ENCODE measurements at regions not wholly inside any gene's neighbourhood (a gene's known extent, or its start where the extent isn't known, plus 50 kb on each side); places are given as distances from the start of the nearest gene placed in this dataset.

DNA sequence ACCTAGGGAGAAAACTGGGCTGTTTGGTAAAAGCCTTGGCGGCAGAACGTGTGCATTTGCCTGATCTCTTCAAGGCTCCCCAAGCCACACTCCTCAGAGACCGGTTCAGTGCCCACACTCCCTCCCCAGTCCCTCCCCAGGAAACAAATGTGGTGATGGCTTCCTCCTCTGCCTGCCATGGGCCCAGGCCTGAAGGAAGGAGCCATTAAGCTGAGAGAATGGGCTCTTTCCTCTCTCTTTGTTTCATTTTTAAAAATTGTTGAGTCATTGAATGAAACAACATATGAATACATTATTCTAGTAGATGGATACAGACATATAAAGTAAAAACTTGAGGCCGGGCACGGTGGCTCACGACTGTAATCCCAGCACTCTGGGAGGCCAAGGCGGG, 50.6 kb upstream of the YWHAQ start:
- DNase-seq = no peak

DNA sequence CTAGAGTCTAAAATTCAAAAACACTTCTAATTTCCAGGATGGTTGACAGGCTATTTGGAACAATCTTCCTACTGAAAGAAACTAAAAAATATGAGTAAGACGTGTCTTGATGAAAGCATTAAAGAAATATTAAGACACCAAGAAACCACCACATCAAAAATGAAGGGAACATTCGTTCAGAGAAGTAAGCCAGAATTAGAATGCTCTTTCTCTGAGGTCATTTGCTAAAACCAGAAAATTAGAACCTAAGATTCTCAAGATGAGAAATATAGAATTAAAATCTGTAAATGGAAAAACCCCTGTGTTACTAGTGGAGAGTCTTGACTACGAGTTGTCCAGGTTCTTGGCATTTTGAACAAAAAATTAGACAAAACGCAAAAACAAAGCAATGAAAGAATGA, 54.8 kb upstream of the YWHAQ start:
- no peak for DNase-seq

DNA sequence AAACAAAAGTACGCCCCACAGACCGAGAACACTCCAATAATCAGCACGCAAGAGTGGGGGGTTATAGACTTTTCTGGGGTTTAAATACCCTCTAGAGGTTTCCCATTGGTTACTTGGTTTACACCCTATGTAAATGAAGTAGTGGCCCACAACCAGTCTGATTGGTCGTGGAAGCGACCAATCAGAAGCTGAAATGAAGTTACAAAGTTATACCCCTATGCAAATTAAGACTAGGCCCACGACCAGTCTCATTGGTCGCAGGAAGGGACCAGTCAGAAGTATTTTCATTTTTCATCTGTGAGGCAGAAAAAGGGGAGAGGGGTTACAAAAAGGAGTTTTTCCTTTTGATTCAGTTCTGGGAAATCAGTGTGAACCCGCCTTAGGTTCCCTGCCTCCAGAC, 55.3 kb upstream of the YWHAQ start:
- DNase-seq = no peak

DNA sequence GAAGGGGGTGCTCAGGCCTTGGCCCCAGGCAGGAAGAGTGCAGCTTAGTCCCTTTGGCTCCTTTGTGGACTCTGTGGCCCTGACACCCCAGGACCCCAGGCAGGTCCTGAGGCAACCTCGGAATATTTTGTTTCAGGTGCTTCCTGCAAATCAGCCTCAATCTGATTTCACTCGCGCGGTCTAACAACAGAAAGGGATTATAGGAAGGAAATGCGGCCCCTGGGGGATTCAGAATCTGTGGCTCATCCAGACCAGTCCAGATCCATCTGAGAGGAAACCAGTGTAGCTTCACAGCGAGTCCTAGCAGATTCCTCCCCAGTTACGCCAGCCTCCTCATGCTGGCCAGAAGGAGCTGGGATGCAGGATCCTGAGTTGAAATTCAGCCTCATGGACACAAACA, 59.5 kb upstream of the YWHAQ start:
- no peak for DNase-seq

DNA sequence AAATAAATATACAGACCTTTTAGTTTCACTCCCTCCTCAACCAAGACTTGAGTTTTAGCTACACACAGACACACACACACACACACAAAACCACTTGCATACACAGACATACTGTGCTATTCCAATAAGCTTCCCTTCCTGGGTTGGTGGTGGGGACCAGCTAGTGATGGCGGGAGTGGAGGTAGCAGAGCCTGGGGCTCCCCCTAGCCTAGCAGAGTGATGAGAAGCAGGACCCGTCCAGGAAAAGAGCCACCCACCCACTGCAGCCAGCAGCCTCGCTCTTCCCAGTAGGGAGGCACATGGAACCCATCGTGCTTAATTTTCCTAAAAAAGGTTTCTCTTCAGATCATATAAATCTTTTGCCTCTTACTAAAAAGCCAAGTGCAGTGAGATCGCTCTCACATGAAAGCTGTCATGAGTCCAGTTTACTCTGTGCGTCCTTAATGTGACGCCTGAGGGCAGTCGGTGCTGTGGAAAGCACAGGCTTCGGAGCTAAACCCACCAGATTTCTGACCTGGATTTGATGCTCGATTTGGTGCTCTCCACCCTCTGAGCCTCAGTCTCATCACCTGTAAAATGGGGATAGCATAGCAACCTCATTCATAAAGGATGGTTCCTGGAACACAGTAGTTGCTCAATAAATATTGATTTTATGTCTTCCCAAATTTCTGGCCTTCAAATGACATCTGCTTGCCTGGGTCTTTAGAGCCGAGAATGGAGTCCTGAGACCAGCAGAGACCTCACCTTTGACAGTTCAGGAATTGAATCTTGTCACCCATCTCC, 60.1 kb upstream of the YWHAQ start:
- DNase-seq = no peak

DNA sequence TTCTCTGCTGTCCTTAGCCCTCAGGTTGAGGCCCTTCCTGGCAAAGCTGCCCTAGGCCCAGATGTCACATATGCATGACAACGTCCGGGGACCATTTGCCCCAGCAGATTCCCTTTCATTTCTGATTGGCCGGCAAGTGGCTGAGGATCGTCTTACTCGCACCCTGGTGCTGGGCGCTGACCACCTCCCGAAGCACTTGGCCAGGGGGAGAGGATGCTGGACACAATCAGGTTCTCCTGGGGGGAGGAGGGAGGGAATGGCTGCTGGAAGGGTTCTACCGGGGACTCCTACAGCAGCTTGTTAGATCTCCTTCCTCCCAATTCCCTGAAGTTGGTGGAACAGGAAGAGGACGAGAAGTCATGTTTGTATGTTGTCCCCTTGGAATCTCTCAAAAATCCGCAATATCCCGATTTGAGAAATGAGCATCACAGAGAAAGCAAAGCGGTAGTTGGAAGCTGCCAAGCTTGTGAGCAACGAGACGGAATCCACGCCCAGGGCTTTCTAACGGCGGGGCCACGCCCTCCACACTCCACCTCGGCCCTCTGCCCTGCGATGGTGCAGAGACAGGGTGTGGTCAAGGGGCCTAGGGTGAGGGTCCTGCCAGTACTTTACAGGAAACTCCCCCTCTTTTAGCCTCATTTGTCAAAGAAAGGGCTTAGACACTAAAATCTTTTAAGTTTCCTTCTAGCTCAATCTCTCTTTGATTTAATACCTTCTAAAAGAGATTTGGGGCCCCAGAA, 61.8 kb upstream of the YWHAQ start:
- no peak for DNase-seq

DNA sequence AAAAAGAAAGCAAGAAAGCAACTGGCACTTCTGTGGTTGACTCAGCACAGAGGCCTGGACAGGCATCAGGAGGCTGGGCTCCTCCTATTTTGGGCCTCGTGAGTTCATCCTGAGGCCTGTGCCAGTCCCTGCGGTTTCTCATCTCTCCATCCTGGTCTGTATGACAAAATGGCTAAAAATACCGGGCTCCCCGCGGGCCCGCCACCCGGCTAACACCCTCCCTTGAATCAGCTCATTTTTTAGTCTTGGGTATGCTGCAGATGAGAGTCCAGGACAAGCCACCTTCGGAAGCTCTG, 62.3 kb upstream of the YWHAQ start:
- DNase-seq = peak; percentile 27

DNA sequence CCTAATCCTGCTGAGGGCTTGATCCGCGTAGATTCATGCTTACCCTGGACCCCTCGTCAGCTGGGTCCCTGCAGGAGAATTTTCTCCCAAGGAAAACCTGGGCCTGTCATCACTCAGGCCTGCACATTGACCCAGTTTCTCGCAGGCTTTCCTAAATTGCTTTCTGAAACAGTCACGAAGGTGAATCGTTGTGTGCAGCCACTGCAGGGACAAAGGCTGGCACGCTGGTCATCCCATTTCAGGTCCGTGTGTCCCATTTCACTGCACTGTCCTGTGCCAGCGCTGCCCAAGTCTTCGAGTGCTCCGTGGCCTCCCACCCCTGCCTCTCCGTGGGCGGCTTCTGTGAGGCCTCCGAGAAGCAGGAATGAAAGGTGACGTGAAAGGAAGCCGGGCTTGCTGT, 62.8 kb upstream of the YWHAQ start:
- no peak for DNase-seq

DNA sequence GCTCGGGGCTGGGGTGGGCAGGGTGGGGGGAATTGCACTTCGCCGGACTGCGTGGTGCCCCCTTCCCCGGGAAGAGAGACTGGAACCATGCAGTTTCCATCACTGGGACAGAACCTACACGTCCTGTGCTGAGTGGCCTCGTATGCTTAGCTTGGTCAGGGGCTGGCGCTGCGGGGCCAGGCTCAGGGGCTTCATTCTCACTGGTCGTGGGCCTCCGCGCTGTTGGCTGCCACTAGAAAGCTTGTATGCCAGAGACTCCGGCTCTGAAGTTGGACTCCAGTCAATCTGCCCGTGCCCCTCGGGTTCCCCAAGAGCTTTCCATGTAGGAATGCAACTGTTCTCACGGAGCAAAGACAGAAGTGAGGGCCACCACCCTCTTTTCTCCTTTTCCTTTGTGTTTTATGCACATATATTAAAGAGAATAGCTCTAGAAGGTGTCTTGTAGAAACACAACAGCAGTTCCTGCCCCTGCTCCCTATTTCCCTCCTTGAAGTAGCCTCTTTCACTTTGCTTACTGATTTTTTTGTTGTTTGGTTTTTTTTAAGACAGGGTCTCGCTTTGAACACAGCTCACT, 64.0 kb upstream of the YWHAQ start:
- no peak for DNase-seq

DNA sequence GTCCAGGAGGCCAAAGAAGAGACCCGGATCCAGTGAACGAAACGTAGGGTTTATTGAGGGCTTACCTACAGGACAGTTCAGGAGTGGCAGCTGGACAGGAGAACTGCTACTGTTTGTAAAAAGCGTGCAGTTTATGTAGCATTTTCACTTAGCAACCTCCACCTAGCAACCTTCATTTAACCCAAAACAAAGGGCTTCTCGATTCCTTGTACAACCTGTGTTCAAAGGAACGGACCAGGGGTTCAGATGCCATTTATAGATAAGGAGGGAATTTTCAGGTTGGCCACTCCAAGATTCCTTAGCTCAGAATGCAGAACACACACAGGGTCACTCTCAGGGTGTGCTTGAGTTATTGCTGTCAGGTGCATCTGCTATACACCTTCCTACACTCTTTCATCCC, 65.1 kb upstream of the YWHAQ start:
- DNase-seq = no peak

DNA sequence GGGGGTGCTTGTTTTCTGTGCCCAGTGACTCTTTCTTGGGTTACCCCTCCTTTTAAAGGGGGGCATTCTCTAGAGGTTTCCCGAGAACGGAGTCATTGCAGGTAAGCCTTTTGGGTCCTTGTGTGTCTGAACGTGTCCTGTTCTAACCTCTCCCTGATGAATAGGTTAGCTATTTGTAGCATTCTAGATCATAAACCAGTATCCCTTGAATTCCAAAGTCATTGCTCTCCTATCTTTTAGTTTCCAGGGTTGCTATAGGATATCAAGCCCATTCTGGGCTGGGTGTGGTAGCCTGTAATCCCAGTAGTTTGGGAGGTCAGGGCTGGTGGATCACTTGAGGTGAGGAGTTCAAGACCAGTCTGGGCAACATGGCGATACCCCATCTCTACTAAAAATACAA, 65.9 kb upstream of the YWHAQ start:
- DNase-seq = no peak

DNA sequence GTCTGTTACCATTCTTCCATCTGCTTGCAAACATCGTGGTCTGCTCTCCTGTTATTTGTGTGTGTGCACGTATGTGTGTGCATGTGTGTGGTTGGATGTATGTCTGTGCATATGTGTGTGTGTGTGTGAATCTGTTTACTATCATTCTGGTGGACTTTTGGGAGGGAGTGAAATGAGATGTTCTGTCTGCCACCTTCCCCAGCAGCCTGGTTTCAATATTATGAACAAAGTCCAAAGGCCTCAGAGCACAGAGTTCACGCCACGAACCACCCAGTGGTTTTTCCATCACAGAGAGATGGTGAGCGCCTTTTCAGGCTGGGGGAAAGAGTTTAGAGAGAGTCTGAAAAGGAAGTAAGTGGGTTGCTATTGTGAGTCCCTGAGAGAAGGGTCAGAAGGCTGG, 67.1 kb upstream of the YWHAQ start:
- no peak for DNase-seq

DNA sequence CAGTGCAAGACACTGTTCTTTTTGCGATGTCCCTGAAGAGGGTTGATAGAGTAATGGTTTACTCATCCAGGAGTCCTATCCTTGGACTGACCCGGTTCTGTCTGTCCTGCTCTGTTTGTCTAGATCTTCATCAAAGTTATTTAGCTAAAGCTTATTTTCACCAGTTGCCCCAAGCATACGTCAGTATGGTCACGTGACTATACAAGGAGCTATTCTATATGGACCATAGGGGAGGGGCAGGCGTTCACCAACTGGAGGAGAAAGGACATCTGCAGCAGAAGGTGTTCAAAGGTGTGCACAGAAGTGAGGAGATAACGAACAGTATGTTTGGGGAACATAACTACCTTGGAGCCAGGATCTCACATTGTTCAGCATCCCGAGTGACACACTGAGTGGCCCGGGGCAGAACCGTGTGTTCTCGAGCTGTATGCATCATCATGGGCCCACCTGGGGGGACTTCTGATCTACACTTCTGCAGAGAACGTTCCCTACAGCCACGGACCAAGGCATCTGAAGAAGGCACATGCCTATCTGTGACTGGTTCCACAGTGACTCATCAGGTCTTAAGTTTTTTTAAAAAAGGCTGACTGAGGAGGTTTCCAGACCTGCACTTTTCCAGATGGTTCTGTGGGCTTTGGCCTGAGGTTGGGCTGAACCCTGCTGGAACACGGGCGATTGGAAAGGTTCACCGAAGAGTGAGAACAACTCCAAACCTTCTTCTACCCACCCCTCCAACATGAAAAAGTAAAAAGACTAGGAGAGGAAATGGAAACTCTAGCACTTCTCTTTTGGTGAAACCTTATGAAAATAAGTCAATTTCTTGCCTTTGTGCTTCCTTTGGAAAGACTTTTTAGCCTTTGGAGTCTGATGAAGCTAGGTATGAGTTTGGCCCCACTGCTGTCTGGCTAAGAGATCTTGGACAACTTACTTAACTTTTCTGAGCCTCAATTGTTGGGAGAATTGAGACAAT, 68.6 kb upstream of the YWHAQ start:
- peak; percentile 71 for DNase-seq

DNA sequence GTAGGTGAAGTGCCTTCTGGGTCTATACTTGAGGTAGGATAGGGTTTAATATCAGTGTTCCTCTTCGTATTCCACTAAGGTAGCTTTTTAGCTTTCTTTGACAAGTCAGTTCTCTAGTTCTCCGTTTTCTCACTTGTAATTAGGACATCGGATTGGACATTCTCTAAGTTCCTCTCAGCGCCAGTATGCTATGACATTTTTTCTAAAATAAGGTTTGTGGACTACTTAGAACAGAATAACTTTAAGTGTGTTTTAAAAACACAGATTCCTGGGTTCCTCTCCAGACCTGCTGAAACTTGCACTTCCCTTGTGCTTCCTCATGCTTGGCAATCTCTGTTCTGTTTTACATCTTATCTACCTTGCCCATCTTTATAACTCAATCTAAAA, 69.3 kb upstream of the YWHAQ start:
- no peak for DNase-seq

DNA sequence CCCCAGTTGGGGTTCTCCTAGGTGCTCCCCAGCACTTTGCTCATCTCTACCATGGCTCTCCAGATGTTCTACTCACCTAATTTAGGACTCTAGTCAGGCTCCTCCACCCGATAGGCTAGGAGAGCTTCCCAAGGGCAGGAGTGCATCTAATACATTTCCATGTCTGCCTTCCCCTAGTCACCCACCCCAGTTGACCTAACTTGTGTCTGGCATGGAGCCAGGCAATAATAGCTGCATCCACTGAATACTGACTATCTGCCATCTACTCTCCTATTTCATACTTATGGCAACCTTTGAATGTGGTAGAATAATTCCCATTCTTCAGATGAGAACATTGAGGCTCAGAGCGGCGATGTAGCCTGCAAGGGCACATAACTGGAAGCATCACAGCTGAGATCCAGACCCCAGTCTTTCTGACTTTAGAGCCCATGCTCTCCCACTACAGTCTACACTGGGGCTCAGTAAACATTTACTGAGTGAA, 71.8 kb upstream of the YWHAQ start:
- DNase-seq = no peak

DNA sequence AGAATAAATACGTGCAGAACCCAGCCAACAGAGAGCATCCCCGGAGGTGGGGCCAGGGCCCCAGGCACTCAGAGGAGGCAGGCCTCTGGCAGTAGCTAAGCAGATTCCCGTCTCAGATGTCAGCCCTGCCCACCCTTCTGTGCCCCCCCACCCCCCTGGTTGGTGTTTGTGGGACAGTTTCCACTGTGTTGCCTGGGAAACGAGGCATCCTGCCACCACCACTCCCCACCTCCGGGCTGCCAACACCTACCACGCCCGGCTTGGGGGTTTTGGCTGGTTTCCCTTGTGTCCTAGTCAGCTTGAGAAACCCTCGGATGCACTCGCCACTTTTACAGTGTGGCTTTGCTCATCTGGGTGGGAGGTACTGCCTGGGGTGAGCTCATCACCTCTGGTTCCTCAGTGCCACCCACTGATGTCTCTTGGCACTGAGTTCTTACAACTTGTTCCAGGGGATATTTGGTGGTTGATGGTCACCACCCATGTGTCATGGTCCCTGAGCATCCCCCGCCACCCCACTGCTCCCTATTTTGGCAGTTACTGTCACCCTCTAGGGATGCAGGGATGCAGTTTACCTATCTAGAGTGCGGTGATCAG, 72.4 kb upstream of the YWHAQ start:
- DNase-seq = peak; percentile 79

DNA sequence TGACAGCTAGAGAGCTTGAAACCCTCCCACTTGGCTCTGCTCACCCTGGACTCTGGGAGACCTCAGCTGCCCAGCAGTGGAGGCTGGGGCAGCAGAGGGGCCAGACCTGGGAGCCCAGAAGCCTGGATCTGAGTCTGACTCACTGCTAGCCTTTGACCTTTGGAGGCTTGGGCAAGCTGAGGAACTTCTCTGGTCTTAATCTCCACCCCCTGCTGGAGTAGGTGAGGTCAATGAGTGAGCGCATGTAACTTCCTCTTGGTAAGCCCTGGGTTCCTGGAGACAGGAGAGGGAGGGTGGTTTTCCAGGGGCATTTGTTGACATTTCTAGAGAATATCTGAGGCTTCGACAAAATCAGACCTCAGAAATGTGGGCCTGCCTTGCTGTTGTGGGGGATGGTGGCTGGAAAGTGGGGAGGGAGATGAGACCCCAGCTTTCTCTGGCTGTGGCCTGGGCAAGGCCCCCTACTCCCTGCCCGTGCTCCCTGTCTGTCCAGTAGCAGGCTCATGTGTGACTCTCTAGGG, 73.0 kb upstream of the YWHAQ start:
- peak; percentile 94 for DNase-seq

DNA sequence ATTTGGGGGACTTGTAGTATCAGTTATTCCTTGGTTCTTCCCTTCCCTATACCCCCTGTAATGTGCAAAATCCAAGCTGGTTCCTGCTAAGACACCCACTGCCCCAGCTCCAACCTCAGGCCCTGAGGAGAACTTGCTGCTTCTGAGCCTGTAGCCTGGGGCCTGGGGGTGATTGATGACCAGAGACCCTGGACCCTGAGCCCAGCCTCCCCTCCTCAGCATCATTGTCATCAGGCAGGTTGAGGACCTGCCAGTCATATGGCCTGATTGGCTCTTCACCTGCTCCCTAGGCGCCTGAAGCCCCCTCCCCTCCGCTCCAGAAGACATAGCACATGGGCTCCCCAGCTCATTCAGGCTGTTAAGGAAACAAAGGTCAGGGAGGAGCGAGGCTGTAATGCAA, 73.8 kb upstream of the YWHAQ start:
- no peak for DNase-seq

DNA sequence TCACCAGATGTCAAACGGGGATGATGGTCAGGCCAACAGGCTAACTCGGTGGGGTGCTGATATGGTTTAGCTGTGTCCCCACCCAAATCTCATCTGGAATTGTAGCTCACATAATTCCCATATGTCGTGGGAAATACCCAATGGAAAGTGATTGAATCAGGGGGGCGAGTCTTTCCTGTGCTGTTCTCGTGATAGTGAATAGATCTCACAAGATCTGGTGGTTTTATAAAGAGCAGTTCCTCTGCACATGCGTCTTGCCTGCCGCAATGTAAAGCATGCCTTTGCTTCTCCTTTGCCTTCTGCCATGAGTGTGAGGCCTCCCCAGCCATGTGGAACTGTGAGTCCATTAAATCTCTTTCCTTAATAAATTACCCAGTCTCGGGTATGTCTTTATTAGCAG, 74.4 kb upstream of the YWHAQ start:
- DNase-seq = no peak

DNA sequence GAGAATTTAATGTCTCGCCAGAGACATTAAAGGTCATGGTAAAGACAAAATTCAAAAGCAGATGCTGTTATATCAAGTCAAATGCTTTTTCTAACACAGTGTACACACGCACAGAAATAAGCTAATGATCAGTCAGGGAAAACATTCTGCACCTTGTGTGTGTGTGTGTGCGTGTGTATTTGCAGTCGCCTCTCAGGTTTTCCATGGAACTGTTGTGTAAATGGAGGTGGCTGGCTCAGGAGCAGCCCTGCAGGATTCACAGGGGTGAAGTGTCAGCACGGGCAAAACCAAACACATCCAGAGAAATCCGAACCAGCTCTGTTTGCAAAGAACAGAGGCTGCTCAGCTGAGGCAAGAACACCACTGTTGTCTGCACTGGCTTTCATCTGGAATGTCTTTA, 76.2 kb upstream of the YWHAQ start:
- DNase-seq = no peak

DNA sequence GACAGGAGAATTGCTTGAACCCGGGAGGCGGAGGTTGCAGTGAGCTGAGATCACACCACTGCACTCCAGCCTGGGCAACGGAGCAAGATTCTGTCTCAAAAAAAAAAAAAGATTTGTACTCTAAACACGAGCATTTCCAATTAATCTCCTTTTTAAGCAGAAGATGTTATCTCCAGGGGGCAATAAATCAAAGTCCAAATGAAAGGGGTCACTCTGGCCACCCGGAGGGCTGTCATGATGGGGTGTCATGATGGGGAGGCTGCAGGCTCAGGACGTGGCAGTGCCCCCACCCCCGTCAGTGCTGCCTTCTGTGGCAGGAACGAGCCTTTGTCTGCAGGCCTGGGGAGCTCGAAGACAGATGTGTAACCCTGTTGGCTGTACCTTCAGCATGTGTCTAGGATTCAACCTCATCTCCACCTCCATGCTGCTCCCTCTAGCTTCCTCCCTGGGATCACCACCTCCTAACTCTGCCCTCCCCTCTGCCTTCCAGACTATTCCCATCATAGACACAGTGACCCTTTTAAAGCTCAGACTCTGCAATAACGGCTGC, 76.9 kb upstream of the YWHAQ start:
- DNase-seq = no peak
